OCI-LY1 (cell line): ENCODE measurements at regions not wholly inside any gene's neighbourhood (a gene's known extent, or its start where the extent isn't known, plus 50 kb on each side); places are given as distances from the start of the nearest gene placed in this dataset.

Experiments used
- CTCF ChIP-seq: fragments of 200-600 bp; sonication (generic), shearing (Covaris generic); IDR thresholded peaks from 2 replicates; pipeline ENCODE4 v1.5.1; 2017; ENCODE audit warnings: mild to moderate bottlenecking, antibody characterized with exemption, low read length, moderate library complexity, mixed read lengths
- EZH2 ChIP-seq: fragments of 200-600 bp; sonication (generic), shearing (Covaris generic); IDR thresholded peaks from 2 replicates; pipeline ENCODE4 v1.8.0; 2017; ENCODE audit warnings: borderline replicate concordance, mixed run types, mild to moderate bottlenecking, antibody characterized with exemption, low read length, moderate library complexity, mixed read lengths

GRCh38 chr5:135102716-135103574 is 68.9 kb upstream of the PITX1 start:
- no peak for TF ChIP-seq CTCF
- TF ChIP-seq EZH2, result no peak
